ENCODE measurements at regions not wholly inside any gene's neighbourhood (a gene's known extent, or its start where the extent isn't known, plus 50 kb on each side); places are given as distances from the start of the nearest gene placed in this dataset.

DNA sequence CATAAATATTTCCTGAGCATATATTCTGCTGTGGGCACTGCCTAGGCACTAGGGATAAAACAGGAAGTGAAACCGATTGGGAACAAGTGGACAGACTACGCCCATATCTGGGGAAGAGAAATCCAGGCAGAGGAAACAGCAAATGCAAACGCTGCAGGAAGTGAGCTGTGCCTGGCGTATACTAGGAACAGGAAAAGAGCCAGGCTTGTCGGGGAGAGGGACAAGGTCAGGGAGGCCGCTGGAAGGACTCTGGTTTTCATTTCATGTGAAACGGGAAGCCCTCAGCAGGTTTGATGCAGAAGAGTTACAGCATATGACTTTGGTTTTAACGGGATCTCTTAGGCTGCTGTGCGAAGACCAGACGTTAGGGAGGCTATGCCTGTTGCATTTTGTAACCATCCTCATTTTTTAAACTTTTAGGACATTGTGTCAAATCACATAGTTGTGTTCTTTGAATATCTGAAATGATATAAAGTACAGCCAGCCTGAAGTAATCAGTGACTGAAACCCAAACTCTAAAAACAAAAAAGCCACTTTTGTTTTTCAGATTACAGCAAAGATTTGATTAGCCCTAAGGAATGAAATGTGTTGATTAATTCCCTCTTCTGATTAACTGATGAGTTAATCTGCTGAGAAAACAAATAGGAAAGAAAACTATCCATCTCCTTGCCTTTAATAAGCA lies 110.2 kb upstream of the PIEZO2 start:
- no peak overlapping the region for H2AFZ ChIP-seq (ENCODE audit: low read length)
- H3K27ac ChIP-seq (ENCODE audit: extremely low read length, insufficient read depth, low read length): no peak overlapping the region
- no peaks in the 10 kb centered on the region for H3K79me2 ChIP-seq (ENCODE audit: insufficient read depth, low read length)
- H3K9me3 ChIP-seq (ENCODE audit: low read length): peaks cover 10% of the 10 kb centered on the region
- no peaks in the 10 kb centered on the region for H4K20me1 ChIP-seq (ENCODE audit: insufficient read depth, low read length)
- CTCF ChIA-PET (ENCODE audit: low intra/inter-chr PET ratio, low total read pairs): no interaction called here
- FAIRE-seq (no peak), ATAC-seq (no peak; the same call in 2 of the 3 replicates), DNase-seq (ENCODE audit: low spot score) (no peak)
- POLR2A ChIA-PET: no interaction called here
- no peak overlapping the region for H3K9ac ChIP-seq (ENCODE audit: insufficient read depth, low read depth, low read length)
- in situ Hi-C loops (cut with HindIII; ENCODE audit: extremely low pct_ligation_motif_present, low pct_unique_long_range_greater_than_20kb): no loop called here
- intact Hi-C loops (cut with micrococcal nuclease; ENCODE audit: unreplicated experiment): no loop called here
- H3K27me3 ChIP-seq (ENCODE audit: control insufficient read depth in 1 of 2, insufficient read depth in 2 of 2, low read length in 2 of 2): no peaks in the 10 kb centered on the region
- H3K4me1 ChIP-seq (ENCODE audit: insufficient read depth, low read length): no peaks in the 10 kb centered on the region
- no TSS peak for BruUV-seq (replicated peaks)
- H3K4me2 ChIP-seq (ENCODE audit: low read depth, low read length): peak overlapping the region; percentile 47; the same call in 1 of the 2 replicates
- WGBS (ENCODE audit: low lambda C conversion rate): 36% methylated on average over 10 of the region's 10 CpGs
- H3K36me3 ChIP-seq (replicated peaks in 1 of 2; ENCODE audit: control insufficient read depth in 1 of 2, insufficient read depth in 2 of 2, low read length in 2 of 2): no peaks in the 10 kb centered on the region
- H3K4me3 ChIP-seq (replicated peaks in 1 of 3; ENCODE audit: insufficient read depth in 1 of 3, low read depth in 2 of 3, low read length in 3 of 3): no peak overlapping the region
- TF ChIP-seq ZNF678 (CRISPR knock-in tag; IDR thresholded peaks at IDR 0.05): no peak
- TF ChIP-seq, protein P1, sequence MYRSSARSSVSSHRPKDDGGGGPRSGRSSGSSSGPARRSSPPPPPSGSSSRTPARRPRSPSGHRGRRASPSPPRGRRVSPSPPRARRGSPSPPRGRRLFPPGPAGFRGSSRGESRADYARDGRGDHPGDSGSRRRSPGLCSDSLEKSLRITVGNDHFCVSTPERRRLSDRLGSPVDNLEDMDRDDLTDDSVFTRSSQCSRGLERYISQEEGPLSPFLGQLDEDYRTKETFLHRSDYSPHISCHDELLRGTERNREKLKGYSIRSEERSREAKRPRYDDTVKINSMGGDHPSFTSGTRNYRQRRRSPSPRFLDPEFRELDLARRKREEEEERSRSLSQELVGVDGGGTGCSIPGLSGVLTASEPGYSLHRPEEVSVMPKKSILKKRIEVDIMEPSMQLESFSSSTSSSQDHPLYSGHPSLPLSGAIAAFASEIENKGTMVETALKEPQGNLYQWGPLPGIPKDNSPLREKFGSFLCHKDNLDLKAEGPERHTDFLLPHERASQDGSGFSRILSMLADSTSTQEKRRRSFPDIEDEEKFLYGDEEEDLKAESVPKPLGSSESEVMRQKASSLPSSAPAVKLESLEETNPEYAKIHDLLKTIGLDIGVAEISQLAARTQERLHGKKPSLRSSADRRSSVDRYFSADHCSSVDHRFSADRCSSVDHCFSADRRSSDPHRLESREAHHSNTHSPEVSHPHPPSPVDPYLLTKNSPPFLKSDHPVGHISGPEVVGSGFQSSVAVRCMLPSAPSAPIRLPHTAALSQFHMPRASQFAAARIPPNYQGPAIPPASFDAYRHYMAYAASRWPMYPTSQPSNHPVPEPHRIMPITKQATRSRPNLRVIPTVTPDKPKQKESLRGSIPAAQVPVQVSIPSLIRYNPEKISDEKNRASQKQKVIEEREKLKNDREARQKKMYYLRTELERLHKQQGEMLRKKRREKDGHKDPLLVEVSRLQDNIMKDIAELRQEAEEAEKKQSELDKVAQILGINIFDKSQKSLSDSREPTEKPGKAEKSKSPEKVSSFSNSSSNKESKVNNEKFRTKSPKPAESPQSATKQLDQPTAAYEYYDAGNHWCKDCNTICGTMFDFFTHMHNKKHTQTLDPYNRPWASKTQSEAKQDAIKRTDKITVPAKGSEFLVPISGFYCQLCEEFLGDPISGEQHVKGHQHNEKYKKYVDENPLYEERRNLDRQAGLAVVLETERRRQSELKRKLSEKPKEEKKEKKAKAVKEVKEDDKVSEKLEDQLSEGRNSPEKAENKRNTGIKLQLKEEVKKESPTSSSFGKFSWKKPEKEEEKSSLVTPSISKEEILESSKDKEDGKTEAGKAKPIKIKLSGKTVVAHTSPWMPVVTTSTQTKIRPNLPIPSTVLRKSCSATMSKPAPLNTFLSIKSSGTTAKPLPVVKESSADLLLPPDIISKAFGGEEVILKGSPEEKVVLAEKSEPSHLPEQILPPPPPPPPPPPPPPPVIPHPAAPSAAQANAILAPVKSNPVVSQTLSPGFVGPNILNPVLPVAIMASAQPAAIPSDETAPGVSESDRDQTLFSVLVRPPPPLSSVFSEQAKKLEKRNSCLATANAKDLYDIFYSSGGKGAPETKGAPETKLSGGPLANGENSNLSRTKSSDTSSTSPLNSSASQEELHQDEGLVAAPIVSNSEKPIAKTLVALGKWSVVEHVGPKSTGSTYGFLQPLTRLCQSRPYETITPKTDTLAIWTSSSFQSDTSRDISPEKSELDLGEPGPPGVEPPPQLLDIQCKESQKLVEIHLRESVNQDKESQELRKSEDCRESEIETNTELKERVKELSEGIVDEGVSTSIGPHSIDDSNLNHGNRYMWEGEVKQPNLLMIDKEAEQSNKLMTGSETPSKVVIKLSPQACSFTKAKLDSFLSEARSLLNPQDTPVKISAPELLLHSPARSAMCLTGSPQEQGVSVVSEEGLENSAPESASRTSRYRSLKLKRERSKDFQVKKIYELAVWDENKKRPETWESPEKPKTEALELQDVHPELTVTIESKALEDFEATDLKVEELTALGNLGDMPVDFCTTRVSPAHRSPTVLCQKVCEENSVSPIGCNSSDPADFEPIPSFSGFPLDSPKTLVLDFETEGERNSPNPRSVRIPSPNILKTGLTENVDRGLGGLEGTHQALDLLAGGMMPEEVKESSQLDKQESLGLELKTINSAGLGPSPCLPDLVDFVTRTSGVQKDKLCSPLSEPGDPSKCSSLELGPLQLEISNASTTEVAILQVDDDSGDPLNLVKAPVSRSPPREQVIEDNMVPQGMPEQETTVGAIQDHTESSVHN (CRISPR knock-in tag; IDR thresholded peaks at IDR 0.05): no peak
- TF ChIP-seq GABPB1 (CRISPR knock-in tag; IDR thresholded peaks at IDR 0.05): peak; percentile 33; the same call in 1 of the 2 replicates
- no peak for TF ChIP-seq ZNF136 (CRISPR knock-in tag; IDR thresholded peaks at IDR 0.05; ENCODE audit: low read depth)
- 0 out of 2 replicates have a peak, but pooled peaks have one; percentile 42 for TF ChIP-seq SRF (IDR thresholded peaks at IDR 0.05; ENCODE audit: low read depth, low read length)
- TF ChIP-seq, protein P2, sequence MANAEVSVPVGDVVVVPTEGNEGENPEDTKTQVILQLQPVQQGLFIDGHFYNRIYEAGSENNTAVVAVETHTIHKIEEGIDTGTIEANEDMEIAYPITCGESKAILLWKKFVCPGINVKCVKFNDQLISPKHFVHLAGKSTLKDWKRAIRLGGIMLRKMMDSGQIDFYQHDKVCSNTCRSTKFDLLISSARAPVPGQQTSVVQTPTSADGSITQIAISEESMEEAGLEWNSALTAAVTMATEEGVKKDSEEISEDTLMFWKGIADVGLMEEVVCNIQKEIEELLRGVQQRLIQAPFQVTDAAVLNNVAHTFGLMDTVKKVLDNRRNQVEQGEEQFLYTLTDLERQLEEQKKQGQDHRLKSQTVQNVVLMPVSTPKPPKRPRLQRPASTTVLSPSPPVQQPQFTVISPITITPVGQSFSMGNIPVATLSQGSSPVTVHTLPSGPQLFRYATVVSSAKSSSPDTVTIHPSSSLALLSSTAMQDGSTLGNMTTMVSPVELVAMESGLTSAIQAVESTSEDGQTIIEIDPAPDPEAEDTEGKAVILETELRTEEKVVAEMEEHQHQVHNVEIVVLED (CRISPR knock-in tag; IDR thresholded peaks at IDR 0.05; ENCODE audit: borderline replicate concordance): no peak
- no peak for TF ChIP-seq SOX5 (CRISPR knock-in tag; IDR thresholded peaks at IDR 0.05; ENCODE audit: borderline replicate concordance)
- TF ChIP-seq GABPA (IDR thresholded peaks at IDR 0.05; ENCODE audit: low read depth, low read length): no peak
- peak; percentile 68 for TF ChIP-seq GABPA (CRISPR knock-in tag; IDR thresholded peaks at IDR 0.05; ENCODE audit: low read depth)
- TF ChIP-seq, protein P3, sequence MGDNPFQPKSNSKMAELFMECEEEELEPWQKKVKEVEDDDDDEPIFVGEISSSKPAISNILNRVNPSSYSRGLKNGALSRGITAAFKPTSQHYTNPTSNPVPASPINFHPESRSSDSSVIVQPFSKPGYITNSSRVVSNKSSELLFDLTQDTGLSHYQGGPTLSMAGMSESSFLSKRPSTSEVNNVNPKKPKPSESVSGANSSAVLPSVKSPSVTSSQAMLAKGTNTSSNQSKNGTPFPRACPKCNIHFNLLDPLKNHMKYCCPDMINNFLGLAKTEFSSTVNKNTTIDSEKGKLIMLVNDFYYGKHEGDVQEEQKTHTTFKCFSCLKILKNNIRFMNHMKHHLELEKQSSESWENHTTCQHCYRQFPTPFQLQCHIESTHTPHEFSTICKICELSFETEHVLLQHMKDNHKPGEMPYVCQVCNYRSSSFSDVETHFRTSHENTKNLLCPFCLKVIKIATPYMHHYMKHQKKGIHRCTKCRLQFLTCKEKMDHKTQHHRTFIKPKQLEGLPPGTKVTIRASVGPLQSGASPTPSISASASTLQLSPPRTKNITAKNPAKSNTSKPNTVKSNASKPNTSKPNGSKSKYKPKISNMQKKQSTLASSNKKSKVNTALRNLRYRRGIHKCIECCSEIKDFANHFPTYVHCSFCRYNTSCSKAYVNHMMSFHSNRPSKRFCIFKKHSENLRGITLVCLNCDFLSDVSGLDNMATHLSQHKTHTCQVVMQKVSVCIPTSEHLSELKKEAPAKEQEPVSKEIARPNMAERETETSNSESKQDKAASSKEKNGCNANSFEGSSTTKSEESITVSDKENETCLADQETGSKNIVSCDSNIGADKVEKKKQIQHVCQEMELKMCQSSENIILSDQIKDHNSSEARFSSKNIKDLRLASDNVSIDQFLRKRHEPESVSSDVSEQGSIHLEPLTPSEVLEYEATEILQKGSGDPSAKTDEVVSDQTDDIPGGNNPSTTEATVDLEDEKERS (CRISPR knock-in tag; IDR thresholded peaks at IDR 0.05): no peak
- no peak for TF ChIP-seq SP4 (CRISPR knock-in tag; IDR thresholded peaks at IDR 0.05)
- no peak for TF ChIP-seq ZNF709 (CRISPR knock-in tag; IDR thresholded peaks at IDR 0.05)
